RWPE1 (cell line): ENCODE measurements at regions not wholly inside any gene's neighbourhood (a gene's known extent, or its start where the extent isn't known, plus 50 kb on each side); places are given as distances from the start of the nearest gene placed in this dataset.

Experiments used
- CTCF ChIA-PET: fragments of 350-600 bp; sonication (Branson Sonifier 250); formaldehyde crosslinking; extraction: SDS; loops from one replicate; lab custom pipeline; 2021; lab: Yijun Ruan, JAX
- POLR2A ChIA-PET: fragments of 400-600 bp; formaldehyde crosslinking; extraction: SDS; loops from one replicate; lab custom pipeline; 2020; ENCODE audit warnings: antibody characterized with exemption; ENCODE audit not compliant: low non-redundant PET; lab: Yijun Ruan, JAX
- DNase-seq: peaks from one replicate; pipeline ENCODE4 v3.0.0; 2012; ENCODE audit warnings: low spot score
- H3K27ac ChIP-seq: fragments of 450-650 bp; 2 replicates; pipeline ENCODE4 v1.5.1; 2017
- TF ChIP-seq, protein P1 (sequence below): fragments of 450-650 bp; conservative IDR thresholded peaks from 2 replicates; pipeline ENCODE4 v1.5.1; 2017; ENCODE audit warnings: low read depth, mild to moderate bottlenecking

DNA sequence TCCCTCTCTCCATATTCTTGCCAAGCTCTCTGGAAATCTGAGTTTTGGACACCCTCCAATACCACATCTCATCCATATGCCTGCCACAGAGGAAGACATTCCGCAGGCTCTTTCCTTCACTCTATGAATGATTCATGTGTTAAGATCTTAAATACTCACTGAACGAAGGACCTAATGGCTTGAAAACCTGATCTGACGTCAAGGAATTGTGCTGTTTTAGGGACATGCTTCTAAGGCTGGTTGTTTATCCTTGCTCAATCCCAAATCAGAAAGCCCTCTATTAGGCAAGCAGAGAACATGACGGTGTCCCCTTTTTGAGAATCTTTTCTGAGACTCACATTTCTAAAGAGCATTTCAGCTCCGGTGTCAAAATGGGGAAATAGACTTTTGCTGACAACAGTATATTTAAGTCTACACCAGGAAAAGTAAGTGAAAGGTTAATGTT, 83.7 kb upstream of the GALNT5 start:
- ChIA-PET CTCF (interaction anchor here (0.7 kb wide), 1 partner anchor 1798 kb away, joined by 3 read pairs; no protein-coding TSS in a partner anchor), POLR2A (no interaction called here)
- DNase-seq = peak; percentile 80
- H3K27ac ChIP-seq = no peak overlapping the region
- TF ChIP-seq, protein P1, sequence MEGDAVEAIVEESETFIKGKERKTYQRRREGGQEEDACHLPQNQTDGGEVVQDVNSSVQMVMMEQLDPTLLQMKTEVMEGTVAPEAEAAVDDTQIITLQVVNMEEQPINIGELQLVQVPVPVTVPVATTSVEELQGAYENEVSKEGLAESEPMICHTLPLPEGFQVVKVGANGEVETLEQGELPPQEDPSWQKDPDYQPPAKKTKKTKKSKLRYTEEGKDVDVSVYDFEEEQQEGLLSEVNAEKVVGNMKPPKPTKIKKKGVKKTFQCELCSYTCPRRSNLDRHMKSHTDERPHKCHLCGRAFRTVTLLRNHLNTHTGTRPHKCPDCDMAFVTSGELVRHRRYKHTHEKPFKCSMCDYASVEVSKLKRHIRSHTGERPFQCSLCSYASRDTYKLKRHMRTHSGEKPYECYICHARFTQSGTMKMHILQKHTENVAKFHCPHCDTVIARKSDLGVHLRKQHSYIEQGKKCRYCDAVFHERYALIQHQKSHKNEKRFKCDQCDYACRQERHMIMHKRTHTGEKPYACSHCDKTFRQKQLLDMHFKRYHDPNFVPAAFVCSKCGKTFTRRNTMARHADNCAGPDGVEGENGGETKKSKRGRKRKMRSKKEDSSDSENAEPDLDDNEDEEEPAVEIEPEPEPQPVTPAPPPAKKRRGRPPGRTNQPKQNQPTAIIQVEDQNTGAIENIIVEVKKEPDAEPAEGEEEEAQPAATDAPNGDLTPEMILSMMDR = no peak

DNA sequence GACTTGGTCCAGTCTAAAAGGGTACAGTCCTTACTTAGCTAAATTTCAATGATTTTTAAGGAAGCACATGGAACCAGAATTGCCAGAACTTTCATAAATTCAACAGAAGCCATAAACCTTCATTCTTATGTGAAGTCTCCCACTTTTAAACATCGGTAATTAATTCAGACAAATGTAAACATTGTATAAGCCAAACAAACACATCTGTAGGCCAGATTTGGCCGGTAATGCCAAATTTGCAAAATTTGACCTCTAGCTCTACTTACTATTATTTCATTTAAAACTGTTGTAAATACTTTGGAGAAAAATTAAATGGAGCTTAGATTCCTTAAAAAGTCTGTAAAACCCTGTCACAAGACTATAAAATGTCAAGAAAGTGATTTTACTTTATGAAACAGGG, 83.2 kb upstream of the GALNT5 start:
- H3K27ac ChIP-seq = no peak overlapping the region
- CTCF ChIA-PET = no interaction called here

DNA sequence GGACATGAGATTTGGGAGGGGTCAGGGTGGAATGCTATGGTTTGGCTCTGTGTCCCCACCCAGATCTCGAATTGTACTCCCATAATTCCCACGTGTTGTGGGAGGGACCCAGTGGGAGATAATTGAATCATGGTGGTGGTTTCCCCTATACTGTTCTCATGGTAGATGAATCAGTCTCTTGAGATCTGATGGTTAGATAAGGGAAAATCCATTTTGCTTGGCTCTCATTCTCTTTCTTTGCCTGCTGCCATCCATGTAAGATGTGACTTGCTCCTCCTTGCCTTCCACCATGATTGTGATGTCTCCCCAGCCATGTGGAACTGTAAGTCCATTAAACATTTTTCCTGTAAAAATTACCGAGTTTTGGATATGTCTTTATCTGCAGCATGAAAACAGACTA, 80.9 kb upstream of the GALNT5 start:
- ChIA-PET CTCF (interaction anchor here (0.5 kb wide), 1 partner anchor 126 kb away, joined by 5 read pairs; no protein-coding TSS in a partner anchor), POLR2A (no interaction called here)
- H3K27ac ChIP-seq = no peak overlapping the region
- DNase-seq = no peak
- TF ChIP-seq, protein P1 = no peak

More for the DNA sequence above, 83.2 kb upstream of the GALNT5 start:
- no peak for DNase-seq
- TF ChIP-seq, protein P1 = no peak
- POLR2A ChIA-PET = no interaction called here

DNA sequence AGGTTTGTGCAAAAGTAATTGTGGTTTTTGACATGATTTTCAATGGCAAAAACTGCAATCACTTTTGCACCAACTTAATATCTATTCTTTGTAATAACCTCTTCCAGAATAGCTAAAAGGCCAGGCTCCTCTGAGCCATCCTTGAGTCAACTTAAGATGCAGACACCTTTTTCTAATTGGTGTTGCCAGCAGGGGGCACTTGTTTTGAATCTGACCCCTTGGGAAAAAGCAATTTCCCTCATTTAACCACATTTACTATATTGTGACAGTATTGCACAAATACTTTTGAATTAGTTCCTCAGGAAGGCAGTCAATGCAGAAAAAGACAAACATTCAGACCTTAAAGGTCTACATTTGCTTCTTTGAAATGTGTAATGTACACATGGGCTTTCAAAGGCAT, 78.6 kb upstream of the GALNT5 start:
- DNase-seq = no peak
- H3K27ac ChIP-seq = no peak overlapping the region
- TF ChIP-seq, protein P1 = no peak
- POLR2A ChIA-PET = no interaction called here
- CTCF ChIA-PET = interaction anchor here (0.7 kb wide), 1 partner anchor 8 kb away, joined by 3 read pairs; no protein-coding TSS in a partner anchor

DNA sequence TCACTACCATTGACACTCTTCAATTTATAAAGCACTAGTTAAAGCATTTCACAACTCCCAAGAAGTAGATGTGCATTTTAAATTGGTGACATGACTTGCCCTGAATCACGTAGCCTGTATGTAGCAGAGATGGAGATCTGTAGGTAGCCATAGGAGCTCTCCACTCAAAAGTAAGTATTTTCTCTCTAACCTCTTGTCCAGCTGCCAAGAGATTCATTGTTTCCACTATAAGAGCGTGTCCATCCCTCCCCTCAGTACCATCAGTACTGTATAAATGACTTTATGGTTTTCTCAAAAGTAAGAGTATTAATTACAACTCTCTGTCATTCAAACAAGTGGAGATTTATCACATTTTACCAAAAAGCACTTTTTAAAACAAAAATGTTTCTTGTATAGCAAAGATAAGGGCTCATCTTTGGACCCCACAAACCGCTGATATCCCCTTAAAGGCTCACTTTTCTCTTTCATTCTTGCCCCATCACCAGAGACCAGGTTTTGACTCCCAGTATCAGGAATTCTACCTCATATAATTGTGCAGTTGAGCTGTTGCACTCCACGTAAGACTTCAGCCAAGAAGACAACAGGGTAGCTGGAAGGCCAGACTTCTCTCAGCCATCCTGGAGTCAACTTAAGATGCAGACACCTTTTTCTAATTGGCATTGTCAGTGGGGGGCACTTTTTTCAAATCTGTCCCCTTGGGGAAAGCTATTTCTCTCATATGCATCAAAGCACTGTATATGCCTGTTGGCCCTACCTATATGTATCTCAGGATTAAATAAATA, 78.0 kb upstream of the GALNT5 start:
- TF ChIP-seq, protein P1 = no peak
- POLR2A ChIA-PET = no interaction called here
- H3K27ac ChIP-seq = no peak overlapping the region
- DNase-seq = no peak
- CTCF ChIA-PET = interaction anchor here (0.7 to 0.8 kb wide), 2 partner anchors 8 to 14 kb away, joined by 3 read pairs; no protein-coding TSS in a partner anchor

DNA sequence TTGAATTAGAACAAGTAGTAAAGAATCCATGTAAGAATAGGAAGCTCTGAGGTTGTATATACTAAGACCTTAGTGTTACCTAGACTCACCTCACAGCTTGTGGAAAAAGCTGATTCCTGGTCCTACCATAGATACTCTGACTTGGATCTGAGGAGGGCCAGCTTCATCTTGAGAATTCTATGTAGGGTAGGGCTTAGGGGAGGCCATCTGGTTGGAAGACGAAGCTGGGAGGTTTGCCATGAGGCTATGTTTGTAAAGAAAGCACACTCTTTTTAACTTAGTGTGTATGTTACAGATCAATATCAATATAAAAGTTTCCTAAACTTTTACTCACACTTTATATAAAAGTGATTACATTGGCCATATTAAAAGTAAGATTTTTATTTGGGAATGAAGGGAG, 77.1 kb upstream of the GALNT5 start:
- H3K27ac ChIP-seq = no peak overlapping the region

More for the DNA sequence above, 77.1 kb upstream of the GALNT5 start:
- POLR2A ChIA-PET = no interaction called here
- TF ChIP-seq, protein P1 = no peak
- CTCF ChIA-PET = interaction anchor here (0.8 kb wide), 1 partner anchor 13 kb away, joined by 3 read pairs; no protein-coding TSS in a partner anchor
- no peak for DNase-seq
